DOHH2 (cell line): ENCODE measurements at regions not wholly inside any gene's neighbourhood (a gene's known extent, or its start where the extent isn't known, plus 50 kb on each side); places are given as distances from the start of the nearest gene placed in this dataset.

Experiments
- EZH2phosphoT487 ChIP-seq: fragments of 200-600 bp; sonication (generic); IDR thresholded peaks from 2 replicates; pipeline ENCODE4 v1.6.1; 2017; ENCODE audit warnings: borderline replicate concordance, mild to moderate bottlenecking, antibody characterized with exemption, low read length, moderate library complexity, mixed read lengths
- TF ChIP-seq, protein P1 (sequence below): fragments of 200-600 bp; sonication (generic); IDR thresholded peaks from one replicate; pipeline ENCODE4 v1.5.1; 2014; ENCODE audit warnings: antibody characterized with exemption, mild to moderate bottlenecking, low read depth, low read length; ENCODE audit not compliant: poor library complexity, severe bottlenecking

DNA sequence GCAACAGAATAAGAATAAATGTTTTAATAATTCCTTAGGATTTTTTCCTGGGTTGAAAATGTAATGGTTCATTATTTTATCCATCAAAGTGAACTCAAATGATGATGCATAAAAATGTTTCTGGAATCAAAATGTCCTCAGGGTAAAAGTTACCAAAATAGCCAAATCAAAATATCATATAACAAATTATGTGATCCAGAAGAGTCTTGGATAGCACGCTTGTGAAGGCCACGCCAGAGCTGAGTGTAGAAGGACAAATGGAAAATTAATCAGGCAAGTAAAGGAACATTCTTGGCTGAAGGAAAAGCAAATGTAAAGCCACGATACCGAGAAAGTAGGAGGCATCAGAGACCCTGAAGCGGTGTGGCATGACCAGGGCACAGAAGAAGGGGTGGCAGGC, 169.2 kb downstream of the CAPZA3 start:
- TF ChIP-seq, protein P1, sequence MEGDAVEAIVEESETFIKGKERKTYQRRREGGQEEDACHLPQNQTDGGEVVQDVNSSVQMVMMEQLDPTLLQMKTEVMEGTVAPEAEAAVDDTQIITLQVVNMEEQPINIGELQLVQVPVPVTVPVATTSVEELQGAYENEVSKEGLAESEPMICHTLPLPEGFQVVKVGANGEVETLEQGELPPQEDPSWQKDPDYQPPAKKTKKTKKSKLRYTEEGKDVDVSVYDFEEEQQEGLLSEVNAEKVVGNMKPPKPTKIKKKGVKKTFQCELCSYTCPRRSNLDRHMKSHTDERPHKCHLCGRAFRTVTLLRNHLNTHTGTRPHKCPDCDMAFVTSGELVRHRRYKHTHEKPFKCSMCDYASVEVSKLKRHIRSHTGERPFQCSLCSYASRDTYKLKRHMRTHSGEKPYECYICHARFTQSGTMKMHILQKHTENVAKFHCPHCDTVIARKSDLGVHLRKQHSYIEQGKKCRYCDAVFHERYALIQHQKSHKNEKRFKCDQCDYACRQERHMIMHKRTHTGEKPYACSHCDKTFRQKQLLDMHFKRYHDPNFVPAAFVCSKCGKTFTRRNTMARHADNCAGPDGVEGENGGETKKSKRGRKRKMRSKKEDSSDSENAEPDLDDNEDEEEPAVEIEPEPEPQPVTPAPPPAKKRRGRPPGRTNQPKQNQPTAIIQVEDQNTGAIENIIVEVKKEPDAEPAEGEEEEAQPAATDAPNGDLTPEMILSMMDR = no peak
- TF ChIP-seq EZH2phosphoT487 = no peak
